SJSA1 (cell line): ENCODE measurements at regions not wholly inside any gene's neighbourhood (a gene's known extent, or its start where the extent isn't known, plus 50 kb on each side); places are given as distances from the start of the nearest gene placed in this dataset.

Experiments used
- DNase-seq, 2 experiments: peaks; one replicate each; pipeline ENCODE4 v3.0.0-alpha.2; 2015 to 2020; ENCODE audit warnings: low spot score in 2 of 2, low read depth in 1 of 2
- H3K27ac ChIP-seq: fragments of 250-450 bp; sonication (Bioruptor Pico); 2 replicates; pipeline ENCODE4 v1.5.1; 2020; ENCODE audit warnings: mild to moderate bottlenecking, moderate library complexity
- H3K27me3 ChIP-seq: fragments of 250-450 bp; sonication (Bioruptor Pico); replicated peaks from 2 replicates; pipeline ENCODE4 v1.5.1; 2020; ENCODE audit warnings: mild to moderate bottlenecking, moderate library complexity
- H3K36me3 ChIP-seq: fragments of 250-450 bp; sonication (Bioruptor Pico); 2 replicates; pipeline ENCODE4 v1.5.1; 2020; ENCODE audit warnings: mild to moderate bottlenecking
- H3K4me1 ChIP-seq: fragments of 250-450 bp; sonication (Bioruptor Pico); replicated peaks from 2 replicates; pipeline ENCODE4 v1.6.1; 2021; ENCODE audit warnings: mild to moderate bottlenecking
- H3K4me3 ChIP-seq: fragments of 250-450 bp; sonication (Bioruptor Pico); 2 replicates; pipeline ENCODE4 v1.5.1; 2020; ENCODE audit warnings: mild to moderate bottlenecking
- H3K9me3 ChIP-seq: fragments of 250-450 bp; sonication (Bioruptor Pico); replicated peaks from 2 replicates; pipeline ENCODE4 v1.5.1; 2020; ENCODE audit warnings: mild to moderate bottlenecking

DNA sequence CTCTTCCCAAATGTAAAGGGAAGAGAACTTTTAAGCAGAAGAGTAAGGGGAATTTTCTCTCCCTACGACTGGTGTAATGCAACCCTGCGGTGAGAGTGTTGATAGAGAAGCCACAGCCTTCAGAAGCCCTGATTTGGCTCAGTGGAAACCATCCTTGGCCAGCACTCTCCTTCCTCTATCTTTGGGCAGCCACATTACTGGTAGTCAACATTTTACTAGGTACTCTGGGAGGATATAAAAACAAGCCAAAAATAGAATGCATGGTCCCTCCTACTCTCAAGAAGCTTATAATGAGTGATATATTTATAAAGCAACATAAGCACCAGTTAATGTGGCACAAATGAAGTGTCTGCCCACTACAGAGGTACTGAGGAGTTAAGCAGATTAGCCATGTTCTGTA is 201.8 kb upstream of the NCAM1 start:
- Histone ChIP-seq H3K4me3 (no peak overlapping the region), H3K36me3 (no peaks in the 10 kb centered on the region), H3K9me3 (no peaks in the 10 kb centered on the region), H3K4me1 (no peaks in the 10 kb centered on the region), H3K27me3 (no peaks in the 10 kb centered on the region), H3K27ac (no peak overlapping the region)
- DNase-seq, result no peak

DNA sequence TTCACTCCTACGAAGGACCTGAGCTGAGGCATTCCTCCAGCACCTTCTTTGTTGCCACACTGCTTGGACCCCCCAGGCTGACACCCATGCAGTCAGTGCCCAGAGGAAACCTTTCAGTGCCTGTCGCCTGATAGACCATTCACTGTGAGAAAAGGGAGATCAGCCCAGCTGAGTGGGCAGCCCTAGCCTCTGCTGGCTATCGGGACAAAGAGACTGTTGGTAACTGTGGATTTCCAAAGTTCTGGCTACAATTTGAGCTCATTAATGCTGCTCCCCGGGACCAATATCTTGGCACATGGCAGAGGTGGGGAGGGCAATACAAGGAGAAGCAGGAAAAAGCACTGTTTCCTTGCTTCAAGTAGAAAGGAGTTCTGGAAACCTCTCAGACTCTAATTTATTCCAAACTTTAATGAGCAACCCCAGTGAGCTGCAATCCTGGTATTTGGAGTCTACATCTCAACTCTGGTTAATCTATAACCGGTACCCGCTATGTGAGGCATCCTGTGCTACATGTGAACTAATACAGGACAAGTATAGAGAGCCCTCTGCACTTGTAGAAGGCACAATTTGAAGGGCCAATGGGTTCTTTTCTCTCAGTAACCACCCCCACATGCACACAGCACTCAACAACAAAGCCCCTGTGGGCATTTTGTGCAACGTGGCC is 200.7 kb upstream of the NCAM1 start:
- Histone ChIP-seq H3K9me3 (no peaks in the 10 kb centered on the region), H3K4me1 (no peaks in the 10 kb centered on the region), H3K36me3 (no peaks in the 10 kb centered on the region), H3K27ac (no peak overlapping the region), H3K4me3 (no peak overlapping the region), H3K27me3 (no peaks in the 10 kb centered on the region)
- no peak for DNase-seq

GRCh38 chr11:112761911-112762706 is 199.1 kb upstream of the NCAM1 start:
- Histone ChIP-seq H3K4me1 (no peaks in the 10 kb centered on the region), H3K36me3 (no peaks in the 10 kb centered on the region), H3K9me3 (no peaks in the 10 kb centered on the region), H3K27ac (no peak overlapping the region), H3K4me3 (no peak overlapping the region), H3K27me3 (no peaks in the 10 kb centered on the region)
- no peak for DNase-seq

DNA sequence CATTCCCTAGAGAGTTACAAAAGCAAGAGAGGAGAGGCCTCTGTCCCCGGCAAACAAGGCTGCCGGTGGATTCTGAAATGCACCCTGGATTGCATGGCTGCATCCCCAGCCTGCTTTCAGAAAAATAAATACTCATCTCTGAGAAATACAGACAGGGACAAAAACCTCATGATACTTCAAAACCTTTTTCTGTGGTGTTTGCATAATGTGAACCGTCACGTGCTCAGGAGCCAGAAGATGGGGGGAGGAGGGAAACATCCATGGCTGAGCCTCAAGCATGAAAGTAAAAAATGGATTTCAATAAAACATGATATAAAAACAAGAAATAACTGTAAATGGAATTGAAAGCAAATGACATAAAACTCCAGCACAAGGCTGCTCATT is 198.5 kb upstream of the NCAM1 start:
- Histone ChIP-seq H3K27ac (no peak overlapping the region), H3K9me3 (no peaks in the 10 kb centered on the region), H3K4me3 (no peak overlapping the region), H3K4me1 (no peaks in the 10 kb centered on the region), H3K36me3 (no peaks in the 10 kb centered on the region), H3K27me3 (no peaks in the 10 kb centered on the region)
- DNase-seq, result no peak

GRCh38 chr11:112765337-112765736 is 195.9 kb upstream of the NCAM1 start:
- H3K4me3 ChIP-seq, result no peak overlapping the region
- H3K4me1 ChIP-seq, result no peaks in the 10 kb centered on the region
- H3K36me3 ChIP-seq, result no peaks in the 10 kb centered on the region
- no peak for DNase-seq
- H3K9me3 ChIP-seq, result no peaks in the 10 kb centered on the region
- no peaks in the 10 kb centered on the region for H3K27me3 ChIP-seq
- H3K27ac ChIP-seq, result no peak overlapping the region

- no peaks in the 10 kb centered on the region for H3K4me1 ChIP-seq
- H3K9me3 ChIP-seq, result no peaks in the 10 kb centered on the region
- H3K27me3 ChIP-seq, result no peaks in the 10 kb centered on the region
- no peak for DNase-seq
- no peak overlapping the region for H3K4me3 ChIP-seq
- no peaks in the 10 kb centered on the region for H3K36me3 ChIP-seq
- H3K27ac ChIP-seq, result no peak overlapping the region
These were observed 192.1 kb upstream of the NCAM1 start for GRCh38 chr11:112769170-112769569.

- no peak overlapping the region for H3K4me3 ChIP-seq
- no peak for DNase-seq
- no peaks in the 10 kb centered on the region for H3K9me3 ChIP-seq
- H3K4me1 ChIP-seq, result no peaks in the 10 kb centered on the region
- H3K36me3 ChIP-seq, result no peaks in the 10 kb centered on the region
- H3K27ac ChIP-seq, result no peak overlapping the region
- no peaks in the 10 kb centered on the region for H3K27me3 ChIP-seq
These were observed 191.6 kb upstream of the NCAM1 start for GRCh38 chr11:112769584-112769983.

DNA sequence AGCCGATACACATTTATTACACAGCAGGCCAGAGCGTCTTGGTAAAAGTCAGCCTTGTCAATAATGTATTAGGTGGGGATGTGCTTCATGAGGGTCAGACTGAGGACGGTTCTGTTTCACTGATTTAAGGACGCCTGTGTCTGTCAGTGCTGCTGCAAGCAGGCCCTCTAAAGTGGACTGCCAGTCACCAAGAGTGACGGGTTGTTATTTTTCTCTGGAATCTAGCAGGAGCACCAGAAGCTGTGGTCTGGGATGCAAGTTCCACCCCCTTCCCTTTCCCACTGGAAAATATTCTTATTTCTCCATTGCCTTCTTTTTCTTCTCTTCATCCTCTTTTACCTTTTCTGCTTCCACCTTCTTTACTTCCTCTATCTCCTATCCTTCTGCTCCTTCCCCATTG is 191.2 kb upstream of the NCAM1 start:
- DNase-seq, result no peak
- Histone ChIP-seq H3K9me3 (no peaks in the 10 kb centered on the region), H3K36me3 (no peaks in the 10 kb centered on the region), H3K4me3 (no peak overlapping the region), H3K27me3 (no peaks in the 10 kb centered on the region), H3K4me1 (no peaks in the 10 kb centered on the region), H3K27ac (no peak overlapping the region)

DNA sequence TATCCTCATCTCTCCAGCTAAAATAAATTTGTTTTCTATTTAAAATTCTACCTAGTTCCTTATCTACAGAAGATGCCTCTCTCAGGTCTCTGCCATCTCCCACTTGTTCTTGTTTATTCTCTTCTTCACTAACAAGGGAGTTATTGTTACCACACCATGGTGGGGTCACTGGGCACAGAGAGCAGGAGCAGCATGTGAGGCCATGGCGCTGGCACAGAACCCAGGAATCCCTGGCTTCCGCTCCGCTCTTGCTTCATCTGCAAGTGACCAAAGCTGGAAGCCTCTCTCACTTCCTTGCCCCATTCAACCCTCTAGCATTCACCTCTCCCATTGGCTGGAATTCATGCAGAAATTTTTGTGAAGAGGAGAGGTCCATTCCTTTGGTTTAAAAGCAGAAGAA is 190.7 kb upstream of the NCAM1 start:
- H3K27me3 ChIP-seq, result no peaks in the 10 kb centered on the region
- no peak overlapping the region for H3K27ac ChIP-seq
- H3K4me3 ChIP-seq, result no peak overlapping the region
- no peak for DNase-seq
- no peaks in the 10 kb centered on the region for H3K9me3 ChIP-seq
- no peaks in the 10 kb centered on the region for H3K4me1 ChIP-seq
- H3K36me3 ChIP-seq, result no peaks in the 10 kb centered on the region

- Histone ChIP-seq H3K27me3 (no peaks in the 10 kb centered on the region), H3K36me3 (no peaks in the 10 kb centered on the region), H3K9me3 (no peaks in the 10 kb centered on the region), H3K4me3 (no peak overlapping the region), H3K4me1 (no peaks in the 10 kb centered on the region), H3K27ac (no peak overlapping the region)
- no peak for DNase-seq
These were observed 189.4 kb upstream of the NCAM1 start for GRCh38 chr11:112771851-112772250.

DNA sequence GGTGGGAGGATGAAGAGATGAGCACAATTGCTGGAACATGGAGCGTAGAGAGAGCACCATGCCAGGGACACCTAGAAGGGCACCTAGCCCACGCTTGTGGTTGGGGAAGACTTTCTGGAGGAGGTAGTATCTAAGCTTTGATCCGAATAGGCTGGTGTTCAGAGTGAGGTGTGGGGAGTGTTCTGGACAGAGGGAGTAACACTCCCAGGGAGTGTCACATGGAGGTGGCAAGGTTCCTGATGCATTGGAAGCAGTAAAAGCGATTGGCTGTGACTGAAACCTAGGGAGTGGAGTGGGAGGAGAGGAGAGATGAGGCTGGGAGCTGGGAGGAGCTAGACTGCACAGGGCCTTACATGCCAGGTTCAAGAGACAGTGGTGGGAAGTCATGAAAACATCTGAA is 188.0 kb upstream of the NCAM1 start:
- H3K27ac ChIP-seq, result no peak overlapping the region
- no peak overlapping the region for H3K4me3 ChIP-seq
- no peaks in the 10 kb centered on the region for H3K27me3 ChIP-seq
- H3K4me1 ChIP-seq, result no peaks in the 10 kb centered on the region
- no peak for DNase-seq
- H3K9me3 ChIP-seq, result no peaks in the 10 kb centered on the region
- no peaks in the 10 kb centered on the region for H3K36me3 ChIP-seq

- peaks cover 13% of the 10 kb centered on the region for H3K4me1 ChIP-seq
- H3K4me3 ChIP-seq, result no peak overlapping the region
- no peaks in the 10 kb centered on the region for H3K36me3 ChIP-seq
- DNase-seq, result no peak
- no peaks in the 10 kb centered on the region for H3K9me3 ChIP-seq
- H3K27ac ChIP-seq, result no peak overlapping the region
- H3K27me3 ChIP-seq, result no peaks in the 10 kb centered on the region
These were observed 184.4 kb upstream of the NCAM1 start for GRCh38 chr11:112776834-112777233.

- Histone ChIP-seq H3K36me3 (no peaks in the 10 kb centered on the region), H3K27ac (no peak overlapping the region), H3K27me3 (no peaks in the 10 kb centered on the region), H3K4me1 (peaks cover 13% of the 10 kb centered on the region), H3K4me3 (no peak overlapping the region), H3K9me3 (no peaks in the 10 kb centered on the region)
- no peak for DNase-seq
These were observed 183.9 kb upstream of the NCAM1 start for GRCh38 chr11:112777283-112777751.

GRCh38 chr11:112778091-112778876 is 182.9 kb upstream of the NCAM1 start:
- no peaks in the 10 kb centered on the region for H3K27me3 ChIP-seq
- peaks cover 13% of the 10 kb centered on the region for H3K4me1 ChIP-seq
- H3K4me3 ChIP-seq, result no peak overlapping the region
- H3K9me3 ChIP-seq, result no peaks in the 10 kb centered on the region
- H3K27ac ChIP-seq, result no peak overlapping the region
- no peak for DNase-seq
- H3K36me3 ChIP-seq, result no peaks in the 10 kb centered on the region
